SK-N-SH treated with all-trans-retinoic acid at 6 μM for 48 hours (cell line): ENCODE measurements at regions not wholly inside any gene's neighbourhood (a gene's known extent, or its start where the extent isn't known, plus 50 kb on each side); places are given as distances from the start of the nearest gene placed in this dataset.
"Not testable (repeated sequence)": the region's sequence is repeated elsewhere in the genome, so short reads cannot be mapped to it uniquely, and the experiment has no call there.

Source experiments
- ATAC-seq: fragments of 200-7000 bp; cut with Tn5 transposase; 3 replicates; pipeline ENCODE4 v1.9.1; 2020; ENCODE audit warnings: mild to moderate bottlenecking, moderate library complexity
- BACH2 ChIP-seq: fragments of 250-450 bp; sonication (Bioruptor Pico); IDR thresholded peaks from 2 replicates; pipeline ENCODE4 v1.9.0; 2021; ENCODE audit warnings: mild to moderate bottlenecking, borderline replicate concordance
- CSDC2 ChIP-seq: fragments of 250-450 bp; sonication (Bioruptor Pico); IDR thresholded peaks from 2 replicates; pipeline ENCODE4 v1.5.0; 2020; ENCODE audit warnings: mild to moderate bottlenecking, moderate library complexity
- ESRRG ChIP-seq: fragments of 250-450 bp; sonication (Bioruptor Pico); IDR thresholded peaks from 2 replicates; pipeline ENCODE4 v1.6.1; 2021; ENCODE audit warnings: mild to moderate bottlenecking
- ISL1 ChIP-seq: fragments of 250-450 bp; sonication (Bioruptor Pico); IDR thresholded peaks from 2 replicates; pipeline ENCODE4 v2.1.2; 2022; ENCODE audit warnings: mild to moderate bottlenecking, moderate library complexity
- OSR1 ChIP-seq: fragments of 250-450 bp; sonication (Bioruptor Pico); IDR thresholded peaks from 2 replicates; pipeline ENCODE4 v1.8.0; 2022; ENCODE audit warnings: moderate library complexity, mild to moderate bottlenecking, inconsistent platforms
- RARB ChIP-seq: fragments of 250-450 bp; sonication (Bioruptor Pico); IDR thresholded peaks from 2 replicates; pipeline ENCODE4 v1.8.0; 2021; ENCODE audit warnings: mild to moderate bottlenecking, moderate library complexity
- SNAI2 ChIP-seq: fragments of 250-450 bp; sonication (Bioruptor Pico); IDR thresholded peaks from 2 replicates; pipeline ENCODE4 v1.5.0; 2020; ENCODE audit warnings: mild to moderate bottlenecking, moderate library complexity
- TCF4 ChIP-seq: fragments of 250-450 bp; sonication (Bioruptor Pico); IDR thresholded peaks from 2 replicates; pipeline ENCODE4 v1.8.0; 2021; ENCODE audit warnings: mild to moderate bottlenecking, moderate library complexity, borderline replicate concordance
- TOX ChIP-seq: fragments of 250-450 bp; sonication (Bioruptor Pico); IDR thresholded peaks from 2 replicates; pipeline ENCODE4 v1.8.0; 2021; ENCODE audit warnings: mild to moderate bottlenecking, moderate library complexity, borderline replicate concordance
- ZC3H10 ChIP-seq: fragments of 250-450 bp; sonication (Bioruptor Pico); IDR thresholded peaks from 2 replicates; pipeline ENCODE4 v1.5.1; 2021; ENCODE audit warnings: mild to moderate bottlenecking, moderate library complexity
- ZFP3 ChIP-seq: fragments of 250-450 bp; sonication (Bioruptor Pico); IDR thresholded peaks from 2 replicates; pipeline ENCODE4 v1.5.0; 2020; ENCODE audit warnings: mild to moderate bottlenecking, moderate library complexity
- ZNF8 ChIP-seq: fragments of 450-650 bp; formaldehyde crosslinking; IDR thresholded peaks from 2 replicates; pipeline ENCODE4 v1.5.0; 2020; ENCODE audit warnings: mild to moderate bottlenecking, moderate library complexity
- TF ChIP-seq, protein P1 (sequence below): fragments of 250-450 bp; sonication (Bioruptor Pico); IDR thresholded peaks from 2 replicates; pipeline ENCODE4 v1.5.1; 2021; ENCODE audit warnings: mild to moderate bottlenecking, moderate library complexity
- TF ChIP-seq, protein P2 (sequence below): fragments of 250-450 bp; sonication (Bioruptor Pico); IDR thresholded peaks from 2 replicates; pipeline ENCODE4 v1.8.0; 2021; ENCODE audit warnings: low read depth, mild to moderate bottlenecking, moderate library complexity, borderline replicate concordance
- TF ChIP-seq, protein P3 (sequence below): fragments of 250-450 bp; sonication (Bioruptor Pico); IDR thresholded peaks from 2 replicates; pipeline ENCODE4 v1.5.0; 2020; ENCODE audit warnings: mild to moderate bottlenecking, moderate library complexity

DNA sequence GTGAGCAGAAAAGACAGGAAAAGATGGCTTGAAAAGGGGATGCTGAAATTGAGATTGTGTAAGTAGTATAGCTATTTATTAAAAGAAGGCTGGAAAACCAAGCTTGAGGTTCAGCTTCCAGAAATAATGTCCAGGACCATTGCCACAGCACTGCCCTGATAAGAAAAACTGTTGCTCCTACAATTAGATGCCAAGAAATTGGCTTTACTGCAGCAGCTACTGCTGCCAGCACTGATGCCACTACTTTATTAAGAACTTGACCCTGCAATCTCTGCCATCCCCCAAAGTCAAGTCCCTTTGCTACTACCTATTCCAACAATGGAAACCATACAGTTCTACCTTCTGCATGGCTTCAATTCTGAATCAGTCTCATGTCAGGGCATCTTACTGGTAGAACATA, 130.0 kb upstream of the VAMP7 start:
- ATAC-seq: no peak
- no peak for TF ChIP-seq CSDC2 (CRISPR knock-in tag)
- TF ChIP-seq, protein P1, sequence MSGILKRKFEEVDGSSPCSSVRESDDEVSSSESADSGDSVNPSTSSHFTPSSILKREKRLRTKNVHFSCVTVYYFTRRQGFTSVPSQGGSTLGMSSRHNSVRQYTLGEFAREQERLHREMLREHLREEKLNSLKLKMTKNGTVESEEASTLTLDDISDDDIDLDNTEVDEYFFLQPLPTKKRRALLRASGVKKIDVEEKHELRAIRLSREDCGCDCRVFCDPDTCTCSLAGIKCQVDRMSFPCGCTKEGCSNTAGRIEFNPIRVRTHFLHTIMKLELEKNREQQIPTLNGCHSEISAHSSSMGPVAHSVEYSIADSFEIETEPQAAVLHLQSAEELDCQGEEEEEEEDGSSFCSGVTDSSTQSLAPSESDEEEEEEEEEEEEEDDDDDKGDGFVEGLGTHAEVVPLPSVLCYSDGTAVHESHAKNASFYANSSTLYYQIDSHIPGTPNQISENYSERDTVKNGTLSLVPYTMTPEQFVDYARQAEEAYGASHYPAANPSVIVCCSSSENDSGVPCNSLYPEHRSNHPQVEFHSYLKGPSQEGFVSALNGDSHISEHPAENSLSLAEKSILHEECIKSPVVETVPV: no peak
- no peak for TF ChIP-seq TCF4 (CRISPR knock-in tag)
- no peak for TF ChIP-seq ZNF8 (CRISPR knock-in tag)
- no peak for TF ChIP-seq ISL1 (CRISPR knock-in tag)
- TF ChIP-seq TOX (CRISPR knock-in tag): no peak
- TF ChIP-seq ZC3H10 (CRISPR knock-in tag): no peak
- TF ChIP-seq RARB (CRISPR knock-in tag): no peak
- TF ChIP-seq SNAI2 (CRISPR knock-in tag): no peak
- TF ChIP-seq, protein P2, sequence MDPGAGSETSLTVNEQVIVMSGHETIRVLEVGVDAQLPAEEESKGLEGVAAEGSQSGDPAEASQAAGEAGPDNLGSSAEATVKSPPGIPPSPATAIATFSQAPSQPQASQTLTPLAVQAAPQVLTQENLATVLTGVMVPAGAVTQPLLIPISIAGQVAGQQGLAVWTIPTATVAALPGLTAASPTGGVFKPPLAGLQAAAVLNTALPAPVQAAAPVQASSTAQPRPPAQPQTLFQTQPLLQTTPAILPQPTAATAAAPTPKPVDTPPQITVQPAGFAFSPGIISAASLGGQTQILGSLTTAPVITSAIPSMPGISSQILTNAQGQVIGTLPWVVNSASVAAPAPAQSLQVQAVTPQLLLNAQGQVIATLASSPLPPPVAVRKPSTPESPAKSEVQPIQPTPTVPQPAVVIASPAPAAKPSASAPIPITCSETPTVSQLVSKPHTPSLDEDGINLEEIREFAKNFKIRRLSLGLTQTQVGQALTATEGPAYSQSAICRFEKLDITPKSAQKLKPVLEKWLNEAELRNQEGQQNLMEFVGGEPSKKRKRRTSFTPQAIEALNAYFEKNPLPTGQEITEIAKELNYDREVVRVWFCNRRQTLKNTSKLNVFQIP: no peak
- TF ChIP-seq BACH2 (CRISPR knock-in tag): no peak
- no peak for TF ChIP-seq ESRRG
- TF ChIP-seq, protein P3, sequence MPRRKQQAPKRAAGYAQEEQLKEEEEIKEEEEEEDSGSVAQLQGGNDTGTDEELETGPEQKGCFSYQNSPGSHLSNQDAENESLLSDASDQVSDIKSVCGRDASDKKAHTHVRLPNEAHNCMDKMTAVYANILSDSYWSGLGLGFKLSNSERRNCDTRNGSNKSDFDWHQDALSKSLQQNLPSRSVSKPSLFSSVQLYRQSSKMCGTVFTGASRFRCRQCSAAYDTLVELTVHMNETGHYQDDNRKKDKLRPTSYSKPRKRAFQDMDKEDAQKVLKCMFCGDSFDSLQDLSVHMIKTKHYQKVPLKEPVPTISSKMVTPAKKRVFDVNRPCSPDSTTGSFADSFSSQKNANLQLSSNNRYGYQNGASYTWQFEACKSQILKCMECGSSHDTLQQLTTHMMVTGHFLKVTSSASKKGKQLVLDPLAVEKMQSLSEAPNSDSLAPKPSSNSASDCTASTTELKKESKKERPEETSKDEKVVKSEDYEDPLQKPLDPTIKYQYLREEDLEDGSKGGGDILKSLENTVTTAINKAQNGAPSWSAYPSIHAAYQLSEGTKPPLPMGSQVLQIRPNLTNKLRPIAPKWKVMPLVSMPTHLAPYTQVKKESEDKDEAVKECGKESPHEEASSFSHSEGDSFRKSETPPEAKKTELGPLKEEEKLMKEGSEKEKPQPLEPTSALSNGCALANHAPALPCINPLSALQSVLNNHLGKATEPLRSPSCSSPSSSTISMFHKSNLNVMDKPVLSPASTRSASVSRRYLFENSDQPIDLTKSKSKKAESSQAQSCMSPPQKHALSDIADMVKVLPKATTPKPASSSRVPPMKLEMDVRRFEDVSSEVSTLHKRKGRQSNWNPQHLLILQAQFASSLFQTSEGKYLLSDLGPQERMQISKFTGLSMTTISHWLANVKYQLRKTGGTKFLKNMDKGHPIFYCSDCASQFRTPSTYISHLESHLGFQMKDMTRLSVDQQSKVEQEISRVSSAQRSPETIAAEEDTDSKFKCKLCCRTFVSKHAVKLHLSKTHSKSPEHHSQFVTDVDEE: no peak
- TF ChIP-seq, all 23 proteins: peak for 0

DNA sequence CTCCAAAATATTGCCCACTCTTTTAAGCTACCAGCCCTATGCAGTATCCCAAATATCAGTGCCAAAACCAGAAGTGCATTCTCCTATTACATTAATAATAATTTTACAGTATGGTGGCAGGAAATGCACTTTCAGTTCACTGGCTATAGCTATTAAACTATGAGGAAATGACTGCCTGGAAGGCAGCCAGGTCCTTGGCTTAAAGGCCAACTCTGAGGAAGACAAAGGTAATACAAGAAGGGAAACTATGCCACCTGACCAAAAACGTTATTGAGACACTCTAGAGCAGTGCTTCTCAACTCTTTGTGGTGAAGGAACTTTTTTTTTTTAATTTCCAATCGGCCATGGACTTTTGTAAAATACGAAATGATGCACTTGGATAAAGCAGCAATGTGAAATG, 133.6 kb upstream of the VAMP7 start:
- no peak for TF ChIP-seq RARB (CRISPR knock-in tag)
- TF ChIP-seq, all 23 proteins: peak for 0
- ATAC-seq: no peak

DNA sequence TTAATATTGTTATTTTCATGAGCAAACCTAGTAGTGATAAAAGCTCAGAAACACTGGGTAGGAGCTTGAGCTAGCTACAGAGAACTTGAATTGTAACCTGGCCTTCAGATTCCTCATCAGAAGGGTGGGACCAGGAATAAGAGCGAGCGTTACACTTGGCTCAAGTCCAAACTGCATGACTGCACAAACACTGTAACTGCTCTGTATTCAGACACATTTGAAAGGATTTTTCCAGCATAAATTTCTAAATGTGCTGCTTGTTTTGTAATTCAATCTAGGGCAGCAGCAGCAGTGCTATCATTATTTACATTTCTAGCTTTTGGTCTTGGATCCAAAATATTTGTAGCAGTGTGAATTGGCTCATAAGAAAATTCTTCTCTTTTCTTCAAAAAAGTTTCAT, 133.0 kb upstream of the TMLHE start:
- TF ChIP-seq ZFP3 (CRISPR knock-in tag) (no peak), RARB (CRISPR knock-in tag) (no peak), ZNF8 (CRISPR knock-in tag) (no peak), CSDC2 (CRISPR knock-in tag) (no peak)
- TF ChIP-seq, protein P1: no peak
- no peak for ATAC-seq

DNA sequence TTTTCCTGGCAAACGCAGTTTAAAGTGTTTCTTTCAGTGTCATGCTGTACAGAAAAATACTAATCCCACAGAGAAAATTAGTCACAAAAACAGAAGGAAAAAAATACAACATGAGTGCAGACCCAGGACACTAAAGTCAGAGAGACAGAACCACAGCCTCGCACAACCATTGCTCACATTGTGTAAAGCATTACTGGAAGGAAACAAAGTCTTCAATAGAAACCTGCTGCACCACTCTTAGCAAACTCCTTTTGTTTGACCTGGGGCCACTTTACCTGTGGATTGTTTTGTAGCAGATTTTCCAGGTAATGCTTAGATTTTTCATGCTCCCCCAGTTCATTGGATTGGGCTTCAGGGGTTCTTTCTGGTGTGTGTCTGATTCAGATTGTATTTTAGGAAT, 131.8 kb upstream of the TMLHE start:
- ATAC-seq: no peak
- no peak for TF ChIP-seq CSDC2 (CRISPR knock-in tag)
- TF ChIP-seq TOX (CRISPR knock-in tag): no peak
- no peak for TF ChIP-seq ESRRG
- TF ChIP-seq, protein P3: no peak
- TF ChIP-seq OSR1 (CRISPR knock-in tag): no peak

DNA sequence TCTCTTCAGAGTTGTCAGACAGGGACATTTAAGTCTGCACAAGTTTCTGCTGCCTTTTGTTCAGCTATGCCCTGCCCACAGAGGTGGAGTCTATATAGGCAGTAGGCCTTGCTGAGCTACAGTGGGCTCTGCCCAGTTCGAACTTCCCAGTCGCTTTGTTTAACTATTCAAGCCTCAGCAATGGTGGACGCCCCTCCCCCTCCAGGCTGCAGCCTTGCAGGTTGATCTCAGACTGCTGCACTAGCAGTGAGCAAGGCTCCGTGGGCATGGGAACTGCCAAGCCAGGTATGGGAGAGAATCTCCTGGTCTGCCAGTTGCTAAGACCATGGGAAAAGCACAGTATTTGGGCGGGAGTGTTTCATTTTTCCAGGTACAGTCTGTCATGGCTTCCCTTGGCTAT, 115.6 kb upstream of the TMLHE start:
- ATAC-seq: not testable (repeated sequence)
